ENCODE measurements at regions not wholly inside any gene's neighbourhood (a gene's known extent, or its start where the extent isn't known, plus 50 kb on each side); places are given as distances from the start of the nearest gene placed in this dataset.
A peak's percentile ranks its signal among the peaks of the same experiment; 100 is the strongest.

- DNase-seq = no peak
Observed at GRCh38 chr2:203813684-203814083, 53.9 kb upstream of the CTLA4 start.

- peak; percentile 85 for DNase-seq
Observed at GRCh38 chr2:203814661-203815540, 52.7 kb upstream of the CTLA4 start.

GRCh38 chr2:203815541-203815898 is 52.1 kb upstream of the CTLA4 start:
- no peak for DNase-seq

DNA sequence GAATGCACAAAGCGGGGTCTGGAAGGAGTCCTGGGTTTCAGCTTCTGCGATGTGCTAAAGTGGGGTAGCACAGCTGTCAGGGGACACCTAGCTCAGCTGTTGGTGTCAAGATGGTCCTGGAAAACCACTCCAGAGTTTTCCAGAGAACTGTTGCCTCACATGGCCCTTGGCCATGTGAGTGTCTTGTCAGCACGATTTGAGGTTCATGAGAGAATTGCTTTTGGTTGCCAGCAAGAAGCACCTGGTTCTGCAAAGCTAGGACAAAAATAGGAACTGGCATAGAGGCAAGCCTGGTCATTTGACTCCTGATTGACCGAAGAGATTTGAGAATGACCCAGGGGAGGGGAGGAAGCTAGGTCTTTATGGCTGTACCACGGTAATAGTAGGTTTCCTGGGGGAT is 50.4 kb upstream of the CTLA4 start:
- DNase-seq = peak; percentile 59

Measured in tongue (tissue), 1 donor.